Adrenal gland (tissue), 9 donors: ENCODE measurements at regions not wholly inside any gene's neighbourhood (a gene's known extent, or its start where the extent isn't known, plus 50 kb on each side); places are given as distances from the start of the nearest gene placed in this dataset.

Experiments used
- DNase-seq, 7 donors: peaks; one replicate each; pipeline ENCODE4 v3.0.0-alpha.2; 2019 to 2020
- H3K27ac ChIP-seq, 5 donors: fragments of 200-600 bp; sonication (generic) in 4 of 5; 1 replicate in 3 of 5; 2 replicates in 2 of 5; pipeline versions ENCODE4 v1.5.1 to v1.8.0; 2016 to 2020; ENCODE audit warnings: mild to moderate bottlenecking in 1 of 5
- H3K27me3 ChIP-seq: fragments of 200-600 bp; 2 replicates; pipeline ENCODE4 v1.8.0; 2021
- H3K36me3 ChIP-seq, 2 donors: fragments of 200-600 bp; replicated peaks in 1 of 2; 1 replicate in 1 of 2; 2 replicates in 1 of 2; pipeline versions ENCODE4 v1.5.1 to v1.8.0; 2018 to 2022
- H3K4me1 ChIP-seq, 2 donors: fragments of 200-600 bp; replicated peaks in 1 of 2; 1 replicate in 1 of 2; 2 replicates in 1 of 2; pipeline versions ENCODE4 v1.5.1 to v1.8.0; 2018 to 2021
- H3K4me3 ChIP-seq, 4 donors: fragments of 200-600 bp; sonication (generic) in 3 of 4; one replicate each; pipeline ENCODE4 v1.5.1; 2016 to 2018
- H3K9me3 ChIP-seq, 3 donors: fragments of 200-600 bp; sonication (generic) in 1 of 3; replicated peaks in 1 of 3; 1 replicate in 2 of 3; 2 replicates in 1 of 3; pipeline versions ENCODE4 v1.5.1 to v1.8.0; 2016 to 2021
- POLR2A ChIP-seq, 2 donors: fragments of 450-650 bp; IDR thresholded peaks; one replicate each; pipeline ENCODE4 v1.6.1; 2017; ENCODE audit warnings: antibody characterized with exemption in 2 of 2, mild to moderate bottlenecking in 2 of 2, moderate library complexity in 1 of 2
- WGBS, 4 donors: extraction: QIAGEN DNeasy Blood & Tissue Kit in 2 of 4; methylation state at CpG; one replicate each; pipeline versions ENCODE4 v1.1.5 to v1.1.7; 2013 to 2017; 5-methylcytosine and 5-hydroxymethylcytosine counted together
- intact Hi-C, 2 donors: fragments of 100-400 bp; cut with DNase I; formaldehyde crosslinking; loops; one replicate each; pipeline versions ENCODE4 v1.14.1 to v1.15.0; 2022 to 2023
- TF ChIP-seq, protein P1 (sequence below), 6 experiments: fragments of 450-650 bp in 4 of 6; fragments of 200-600 bp in 2 of 6; sonication (generic) in 1 of 6; IDR thresholded peaks; 1 replicate in 5 of 6; 2 replicates in 1 of 6; pipeline versions ENCODE4 v1.5.1 to v1.8.0; 2016 to 2021; ENCODE audit warnings: antibody characterized with exemption in 6 of 6, mild to moderate bottlenecking in 2 of 6, moderate library complexity in 1 of 6
- donor health status: healthy with polysubstance abuse.
- donor health status: Bipolar disorder and iron deficiency.
- donor health status: DM: yes; HTN: yes; CAD: no.
- donor health status: DM: no; HTN: no; CAD: no.
- donor health status: DM: no; HTN: no; CAD: no.

DNA sequence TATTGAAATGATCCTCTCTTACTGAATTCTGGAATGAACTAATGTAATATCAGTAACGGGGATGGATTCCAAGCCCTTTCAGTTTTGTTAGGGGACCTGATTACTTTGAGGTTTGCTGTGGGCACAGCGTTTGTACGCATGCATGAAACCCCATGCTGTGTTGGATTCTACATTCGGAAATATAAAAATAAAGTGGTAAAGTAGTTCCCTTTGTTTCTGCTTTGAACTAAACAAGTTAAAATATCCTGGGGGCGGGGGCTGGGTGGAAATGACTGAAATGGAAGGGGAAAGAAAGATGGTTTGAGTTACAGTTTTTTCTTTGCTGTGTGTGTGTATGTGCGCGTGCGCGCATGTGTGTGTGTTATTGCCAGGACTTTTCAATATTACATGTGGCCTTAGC is 196.5 kb upstream of the OPRM1 start:
- WGBS, 4 donors: 79 to 84% (median 82%) methylated on average over 9 of the region's 9 CpGs
- H3K9me3 ChIP-seq: no peaks in the 10 kb centered on the region
- no peak for DNase-seq
- intact Hi-C loops: no loop called here
- no peaks in the 10 kb centered on the region for H3K36me3 ChIP-seq
- no peak for TF ChIP-seq POLR2A (IDR thresholded peaks at IDR 0.05)
- TF ChIP-seq, protein P1, sequence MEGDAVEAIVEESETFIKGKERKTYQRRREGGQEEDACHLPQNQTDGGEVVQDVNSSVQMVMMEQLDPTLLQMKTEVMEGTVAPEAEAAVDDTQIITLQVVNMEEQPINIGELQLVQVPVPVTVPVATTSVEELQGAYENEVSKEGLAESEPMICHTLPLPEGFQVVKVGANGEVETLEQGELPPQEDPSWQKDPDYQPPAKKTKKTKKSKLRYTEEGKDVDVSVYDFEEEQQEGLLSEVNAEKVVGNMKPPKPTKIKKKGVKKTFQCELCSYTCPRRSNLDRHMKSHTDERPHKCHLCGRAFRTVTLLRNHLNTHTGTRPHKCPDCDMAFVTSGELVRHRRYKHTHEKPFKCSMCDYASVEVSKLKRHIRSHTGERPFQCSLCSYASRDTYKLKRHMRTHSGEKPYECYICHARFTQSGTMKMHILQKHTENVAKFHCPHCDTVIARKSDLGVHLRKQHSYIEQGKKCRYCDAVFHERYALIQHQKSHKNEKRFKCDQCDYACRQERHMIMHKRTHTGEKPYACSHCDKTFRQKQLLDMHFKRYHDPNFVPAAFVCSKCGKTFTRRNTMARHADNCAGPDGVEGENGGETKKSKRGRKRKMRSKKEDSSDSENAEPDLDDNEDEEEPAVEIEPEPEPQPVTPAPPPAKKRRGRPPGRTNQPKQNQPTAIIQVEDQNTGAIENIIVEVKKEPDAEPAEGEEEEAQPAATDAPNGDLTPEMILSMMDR (IDR thresholded peaks at IDR 0.05): no peak
- H3K4me3 ChIP-seq: no peak overlapping the region
- H3K27me3 ChIP-seq: no peaks in the 10 kb centered on the region
- no peak overlapping the region for H3K27ac ChIP-seq
- no peaks in the 10 kb centered on the region for H3K4me1 ChIP-seq

DNA sequence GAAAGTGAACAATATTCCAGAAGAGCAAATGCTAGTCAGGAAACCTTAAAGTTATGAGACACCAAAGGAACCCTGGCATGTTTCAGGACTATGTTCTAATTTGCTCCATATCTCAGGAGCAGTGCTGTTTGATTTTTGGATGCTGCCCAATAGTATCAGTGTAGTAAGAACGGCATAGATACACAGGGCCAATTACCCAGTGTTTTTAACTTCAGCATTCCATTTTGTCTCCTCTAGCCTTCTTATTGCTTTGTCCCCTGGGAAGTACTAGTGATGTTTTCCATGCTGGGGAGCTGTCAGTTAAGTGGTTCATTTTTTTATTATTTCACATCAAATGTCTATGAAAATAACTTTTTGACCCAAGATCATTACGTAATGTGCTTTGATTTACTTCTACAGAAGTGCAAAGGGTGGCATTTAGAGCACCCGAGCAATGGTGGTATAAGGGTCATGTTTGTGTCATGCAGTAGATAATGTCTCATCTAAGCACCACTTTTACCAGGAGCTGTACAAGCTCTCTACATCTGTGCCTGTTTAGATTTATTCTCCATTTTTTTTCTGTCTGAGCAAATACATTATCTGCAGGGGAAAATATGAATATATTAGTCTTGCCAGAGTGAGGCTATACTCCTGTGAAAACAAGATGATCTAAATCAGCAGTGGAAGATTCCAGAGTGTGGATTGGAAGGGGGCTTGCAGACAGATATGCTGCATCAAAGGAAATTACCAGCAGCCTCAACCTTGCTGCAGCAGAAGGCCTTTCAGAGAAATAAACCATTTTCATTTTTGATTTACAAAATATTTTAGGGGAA is 198.8 kb upstream of the OPRM1 start:
- no peak overlapping the region for H3K4me3 ChIP-seq
- H3K9me3 ChIP-seq: no peaks in the 10 kb centered on the region
- WGBS, 4 donors: 37 to 50% (median 44%) methylated on average over 3 of the region's 3 CpGs
- intact Hi-C loops: no loop called here
- no peak overlapping the region for H3K27ac ChIP-seq
- no peaks in the 10 kb centered on the region for H3K27me3 ChIP-seq
- no peaks in the 10 kb centered on the region for H3K36me3 ChIP-seq
- no peaks in the 10 kb centered on the region for H3K4me1 ChIP-seq
- DNase-seq: no peak
- no peak for TF ChIP-seq POLR2A (IDR thresholded peaks at IDR 0.05)
- TF ChIP-seq, protein P1 (IDR thresholded peaks at IDR 0.05): no peak

GRCh38 chr6:153832543-153832942 is 206.5 kb upstream of the OPRM1 start:
- TF ChIP-seq, protein P1 (IDR thresholded peaks at IDR 0.05): no peak
- no peak for TF ChIP-seq POLR2A (IDR thresholded peaks at IDR 0.05)
- no peak overlapping the region for H3K27ac ChIP-seq
- H3K4me1 ChIP-seq: no peaks in the 10 kb centered on the region
- no peaks in the 10 kb centered on the region for H3K9me3 ChIP-seq
- no peaks in the 10 kb centered on the region for H3K27me3 ChIP-seq
- intact Hi-C loops: no loop called here
- no peak for DNase-seq
- no peaks in the 10 kb centered on the region for H3K36me3 ChIP-seq
- no peak overlapping the region for H3K4me3 ChIP-seq
- 84 to 92% (median 87%) methylated on average over 9 of the region's 9 CpGs for WGBS, 4 donors

DNA sequence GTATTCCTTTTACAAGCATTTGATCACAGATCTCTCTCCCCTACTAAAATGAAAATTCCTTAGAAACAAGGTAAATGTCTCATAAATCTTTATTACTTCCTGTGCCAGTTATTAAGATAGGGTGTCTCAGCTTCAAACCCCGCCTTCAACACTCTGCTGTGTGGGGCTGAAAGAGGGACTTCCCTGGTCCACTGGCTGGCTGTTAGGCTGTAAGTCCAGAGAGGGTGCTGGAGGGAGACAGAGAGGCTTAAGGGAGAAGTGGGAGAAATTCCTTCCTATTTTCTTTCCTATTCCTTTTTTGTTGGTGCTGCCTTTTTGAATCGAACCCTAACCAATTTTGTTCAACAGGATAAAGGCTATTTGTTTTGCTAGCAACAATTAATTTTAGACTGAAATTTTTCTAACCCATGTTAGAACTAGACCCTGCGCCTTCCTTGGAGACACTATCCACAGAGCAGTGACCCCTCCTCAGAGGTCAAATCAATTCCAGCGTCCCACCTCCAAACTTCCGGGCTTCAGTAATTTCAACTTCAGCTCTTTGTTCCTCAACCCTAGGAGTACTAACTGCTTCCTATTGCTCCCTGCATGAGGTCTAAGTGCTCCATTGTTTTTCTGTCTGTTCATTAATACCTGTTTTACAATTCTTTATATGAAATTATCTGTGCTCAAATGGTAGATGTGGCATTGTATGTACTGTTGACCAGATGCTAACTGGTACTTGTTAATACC is 207.5 kb upstream of the OPRM1 start:
- Histone ChIP-seq H3K27ac (no peak overlapping the region), H3K27me3 (no peaks in the 10 kb centered on the region), H3K4me3 (no peak overlapping the region), H3K4me1 (no peaks in the 10 kb centered on the region), H3K9me3 (no peaks in the 10 kb centered on the region), H3K36me3 (no peaks in the 10 kb centered on the region)
- TF ChIP-seq, protein P1 (IDR thresholded peaks at IDR 0.05): no peak
- TF ChIP-seq POLR2A (IDR thresholded peaks at IDR 0.05): no peak
- no peak for DNase-seq
- intact Hi-C loops: no loop called here
- WGBS, 4 donors: 71 to 76% (median 74%) methylated on average over 5 of the region's 5 CpGs
